GM19438 (cell line): ENCODE measurements at regions not wholly inside any gene's neighbourhood (a gene's known extent, or its start where the extent isn't known, plus 50 kb on each side); places are given as distances from the start of the nearest gene placed in this dataset.
"Not testable (repeated sequence)": the region's sequence is repeated elsewhere in the genome, so short reads cannot be mapped to it uniquely, and the experiment has no call there.

Source experiments
- ATAC-seq: cut with Tn5 transposase; IDR thresholded peaks from one replicate; pipeline ENCODE4 v1.9.1; 2021; ENCODE audit warnings: low read depth; ENCODE audit not compliant: unreplicated experiment

DNA sequence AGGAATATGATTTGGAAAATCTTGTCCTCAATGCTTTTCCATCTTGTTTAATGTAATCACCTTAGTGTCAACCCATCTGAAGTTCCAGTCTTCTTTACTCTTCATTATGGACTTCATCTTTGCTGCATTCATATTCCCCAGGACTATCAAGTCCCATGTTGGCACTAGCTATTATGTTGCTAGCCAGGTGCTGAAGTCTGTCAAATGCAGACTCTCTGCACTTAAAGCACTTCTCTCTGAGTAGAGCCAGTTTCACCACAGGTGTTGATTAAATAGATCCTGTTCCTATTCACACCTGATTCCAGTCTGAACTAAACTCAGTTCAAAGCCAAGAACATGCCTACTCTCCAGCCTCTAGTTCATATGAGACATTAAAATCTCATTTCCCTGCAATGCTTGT, 75.0 kb upstream of the PKN2 start:
- ATAC-seq: no peak

DNA sequence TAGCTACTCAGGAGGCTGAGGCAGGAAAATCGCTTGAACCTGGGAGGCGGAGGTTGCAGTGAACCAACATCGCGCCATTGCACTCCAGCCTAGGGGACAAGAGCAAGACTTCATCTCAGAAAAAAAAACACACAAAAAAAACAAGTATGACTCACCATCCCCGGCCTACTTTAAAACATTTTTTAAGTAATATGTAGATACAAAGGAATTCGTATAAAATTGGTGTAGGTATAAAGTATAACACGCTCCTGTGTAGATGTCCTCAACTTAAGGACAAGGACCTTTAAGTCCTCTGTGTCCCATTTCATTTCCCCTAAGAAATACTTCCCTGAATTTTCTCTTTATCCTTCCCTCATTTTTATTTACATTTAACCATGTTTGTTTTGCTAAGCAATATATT, 73.4 kb upstream of the PKN2 start:
- no peak for ATAC-seq

DNA sequence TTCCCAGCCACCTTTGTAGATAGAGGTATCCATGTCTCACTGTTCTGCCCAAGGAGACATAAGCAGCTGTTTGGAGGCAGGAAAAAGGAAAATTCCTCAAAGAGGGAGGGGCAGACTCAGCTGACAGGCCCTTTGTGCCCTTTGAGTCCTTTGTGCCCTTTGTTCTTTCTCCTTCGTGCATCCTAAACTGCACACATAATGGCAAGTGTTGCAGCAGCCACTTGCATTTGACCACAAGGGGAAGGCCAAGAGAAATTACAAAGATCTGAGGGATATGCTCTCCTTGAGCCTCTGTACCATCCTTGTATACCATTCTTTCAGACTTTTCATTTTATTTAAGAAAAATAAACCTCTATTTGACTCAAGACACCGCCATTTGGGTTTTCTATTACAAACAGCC, 71.8 kb upstream of the PKN2 start:
- no peak for ATAC-seq

DNA sequence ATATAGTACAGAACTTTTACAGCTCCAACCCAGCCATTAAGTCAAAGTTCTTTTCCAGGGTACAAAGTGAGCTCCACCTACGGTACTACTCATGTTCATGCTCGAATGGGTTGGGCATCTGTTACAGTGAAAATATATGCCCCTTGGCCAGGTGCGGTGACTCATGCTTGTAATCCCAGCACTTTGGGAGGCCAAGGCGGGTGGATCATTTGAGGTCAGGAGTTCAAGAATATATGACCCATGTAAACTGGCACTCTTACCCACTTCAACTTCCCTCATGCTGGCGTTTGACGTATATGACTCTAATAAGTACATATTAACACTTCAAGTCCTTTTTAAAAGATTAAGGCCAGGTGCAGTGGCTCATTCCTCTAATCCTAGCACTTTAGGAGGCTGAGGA, 71.3 kb upstream of the PKN2 start:
- ATAC-seq: no peak

DNA sequence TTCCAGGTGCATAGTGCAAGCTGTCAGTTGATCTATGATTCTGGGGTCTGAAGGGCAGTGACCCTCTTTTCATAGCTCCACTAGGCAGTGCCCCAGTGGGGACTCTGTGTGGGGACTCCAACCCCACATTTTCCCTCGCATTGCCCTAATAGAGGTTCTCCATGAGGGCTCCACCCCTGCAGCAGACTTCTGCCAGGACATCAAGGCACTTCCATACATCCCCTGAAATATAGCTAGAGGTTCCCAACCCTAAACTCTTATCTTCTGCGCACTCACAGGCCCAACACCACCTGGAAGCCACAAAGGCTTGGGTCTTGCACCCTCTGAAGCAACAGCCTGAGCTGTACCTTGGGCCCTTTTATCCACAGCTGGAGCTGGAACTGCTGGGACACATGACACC, 65.7 kb upstream of the PKN2 start:
- ATAC-seq: no peak

DNA sequence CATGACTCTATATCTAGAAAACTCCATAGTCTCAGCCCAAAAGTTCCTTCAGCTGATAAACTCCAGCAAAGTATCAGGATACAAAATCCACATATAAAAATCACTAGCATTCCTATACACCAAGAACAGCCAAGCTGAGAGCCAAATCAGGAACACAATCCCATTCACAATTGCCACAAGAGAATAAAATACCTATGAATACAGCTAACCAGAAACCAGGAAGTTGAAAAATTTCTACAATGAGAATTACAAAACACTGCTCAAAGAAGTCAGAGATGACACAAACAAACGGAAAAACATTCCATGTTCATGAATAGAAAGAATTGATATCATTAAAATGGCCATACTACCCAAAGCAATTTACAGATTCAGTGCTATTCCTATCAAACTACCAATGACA, 61.0 kb upstream of the PKN2 start:
- not testable (repeated sequence) for ATAC-seq
